GM12878 (cell line): ENCODE measurements at regions not wholly inside any gene's neighbourhood (a gene's known extent, or its start where the extent isn't known, plus 50 kb on each side); places are given as distances from the start of the nearest gene placed in this dataset.

Source experiments
- ATAC-seq: fragments of 200-7000 bp; cut with Tn5 transposase; 3 replicates; pipeline ENCODE4 v1.9.1; 2020; ENCODE audit warnings: mild to moderate bottlenecking, moderate library complexity
- BruUV-seq: library from RNA; stranded (reverse); fragments of 400-500 nt; replicated peaks from 2 replicates; lab custom pipeline; 2021; lab: Mats Ljungman, UMichigan
- CTCF ChIA-PET: fragments of 300-600 bp; sonication (Branson Sonifier 250); formaldehyde crosslinking; extraction: SDS; loops from one replicate; lab custom pipeline; 2021; ENCODE audit warnings: inconsistent platforms; lab: Yijun Ruan, JAX
- POLR2A ChIA-PET: fragments of 350-600 bp; formaldehyde crosslinking; extraction: SDS; loops from one replicate; lab custom pipeline; 2021; ENCODE audit warnings: inconsistent platforms; lab: Charles Lee
- RAD21 ChIA-PET: fragments of 300-600 bp; sonication (Branson Sonifier 250); formaldehyde crosslinking; loops from one replicate; lab custom pipeline; 2023; ENCODE audit warnings: antibody characterized with exemption; ENCODE audit not compliant: unreplicated experiment; lab: Charles Lee
- SMC1A ChIA-PET: fragments of 300-600 bp; sonication (Branson Sonifier 250); formaldehyde crosslinking; loops from one replicate; lab custom pipeline; 2023; ENCODE audit not compliant: unreplicated experiment, uncharacterized antibody; lab: Charles Lee
- DNase-seq: peaks from one replicate; pipeline ENCODE4 v3.0.0-alpha.2; 2011; ENCODE audit warnings: low read depth, low spot score
- FAIRE-seq: peaks from 3 replicates; lab custom pipeline; 2011; peaks lifted over from hg19 to GRCh38; lab: Jason Lieb, UNC
- H2AFZ ChIP-seq: 2 replicates; pipeline ENCODE4 v1.6.0; 2011; ENCODE audit warnings: low read depth, low read length, control low read depth; ENCODE audit not compliant: control insufficient read depth
- H3K27ac ChIP-seq: 2 replicates; pipeline ENCODE4 v1.5.1; 2011; ENCODE audit warnings: control low read depth; ENCODE audit not compliant: control insufficient read depth, insufficient read depth
- H3K27me3 ChIP-seq, 2 experiments: replicated peaks in 1 of 2; 2 replicates each; pipeline versions ENCODE4 v1.6.0 to v1.6.1; 2011; ENCODE audit warnings: low read length in 1 of 2; ENCODE audit not compliant: control insufficient read depth in 2 of 2, insufficient read depth in 2 of 2
- H3K36me3 ChIP-seq, 2 experiments: 2 replicates each; pipeline ENCODE4 v1.5.1; 2011; ENCODE audit warnings: low read length in 1 of 2; ENCODE audit not compliant: control insufficient read depth in 2 of 2, insufficient read depth in 2 of 2
- H3K4me1 ChIP-seq: 2 replicates; pipeline ENCODE4 v1.6.1; 2011; ENCODE audit warnings: mild to moderate bottlenecking, low read length, moderate library complexity, mixed read lengths; ENCODE audit not compliant: control insufficient read depth, insufficient read depth
- H3K4me2 ChIP-seq: 2 replicates; pipeline ENCODE4 v1.6.0; 2011; ENCODE audit warnings: control low read depth; ENCODE audit not compliant: control insufficient read depth, insufficient read depth
- H3K4me3 ChIP-seq: fragments of 200-600 bp; sonication (generic); 2 replicates; pipeline ENCODE4 v1.5.1; 2016
- H3K79me2 ChIP-seq: 2 replicates; pipeline ENCODE4 v1.6.0; 2011; ENCODE audit warnings: low read length; ENCODE audit not compliant: control insufficient read depth, insufficient read depth
- H3K9ac ChIP-seq: 2 replicates; pipeline ENCODE4 v1.8.0; 2011; ENCODE audit warnings: low read length, control low read depth, mixed read lengths; ENCODE audit not compliant: control insufficient read depth, insufficient read depth
- H3K9me3 ChIP-seq: replicated peaks from 3 replicates; pipeline ENCODE4 v1.5.1; 2011; ENCODE audit warnings: mild to moderate bottlenecking, low read length; ENCODE audit not compliant: control insufficient read depth, insufficient read depth
- H4K20me1 ChIP-seq: 2 replicates; pipeline ENCODE4 v1.6.0; 2011; ENCODE audit not compliant: control insufficient read depth, insufficient read depth
- EZH2 ChIP-seq: IDR thresholded peaks from 2 replicates; pipeline ENCODE4 v1.6.1; 2012; ENCODE audit warnings: low read depth, mild to moderate bottlenecking, control low read depth, inconsistent platforms, low read length, borderline replicate concordance; ENCODE audit not compliant: control insufficient read depth
- IKZF1 ChIP-seq: fragments of 450-650 bp; conservative IDR thresholded peaks from 2 replicates; pipeline ENCODE4 v1.6.1; 2017; ENCODE audit warnings: antibody characterized with exemption, mild to moderate bottlenecking
- KLF5 ChIP-seq: fragments of 450-650 bp; IDR thresholded peaks from 2 replicates; pipeline ENCODE4 v1.6.1; 2014; ENCODE audit warnings: mild to moderate bottlenecking; ENCODE audit not compliant: partially characterized antibody
- NFIC ChIP-seq: IDR thresholded peaks from 2 replicates; pipeline ENCODE4 v1.6.1; 2012; ENCODE audit warnings: low read depth, mild to moderate bottlenecking, inconsistent platforms, low read length, moderate library complexity
- SIX5 ChIP-seq: IDR thresholded peaks from 2 replicates; pipeline ENCODE4 v1.6.1; 2011; ENCODE audit warnings: mild to moderate bottlenecking, low read depth, low read length, moderate library complexity; ENCODE audit not compliant: severe bottlenecking
- WRNIP1 ChIP-seq: IDR thresholded peaks from 2 replicates; pipeline ENCODE4 v1.6.1; 2011; ENCODE audit warnings: low read depth, low read length, improper control_type of control experiment, borderline replicate concordance
- WGBS: methylation state at CpG from one replicate; pipeline ENCODE4 v1.1.6; 2016; ENCODE audit warnings: low lambda C conversion rate; ENCODE audit not compliant: insufficient replicate concordance, insufficient coverage; ENCODE audit errors: missing lambda C conversion rate; 5-methylcytosine and 5-hydroxymethylcytosine counted together
- in situ Hi-C: fragments of 300-500 bp; cut with MboI; formaldehyde crosslinking; loops from 9 replicates; pipeline ENCODE4 v1.14.3; 2018; ENCODE audit warnings: mixed read lengths
- intact Hi-C: fragments of 100-400 bp; cut with micrococcal nuclease; formaldehyde crosslinking; loops from one replicate; pipeline ENCODE4 v1.14.2; 2022; ENCODE audit not compliant: unreplicated experiment
- TF ChIP-seq, protein P1 (sequence below): fragments of 450-650 bp; IDR thresholded peaks from 2 replicates; pipeline ENCODE4 v1.6.1; 2016; ENCODE audit warnings: mild to moderate bottlenecking
- TF ChIP-seq, protein P2 (sequence below): IDR thresholded peaks from 2 replicates; pipeline ENCODE4 v1.6.1; 2012; ENCODE audit warnings: low read depth, low read length, improper control_type of control experiment
- TF ChIP-seq, protein P3 (sequence below): fragments of 450-650 bp; IDR thresholded peaks from 2 replicates; pipeline ENCODE4 v1.6.1; 2017; ENCODE audit warnings: borderline replicate concordance

DNA sequence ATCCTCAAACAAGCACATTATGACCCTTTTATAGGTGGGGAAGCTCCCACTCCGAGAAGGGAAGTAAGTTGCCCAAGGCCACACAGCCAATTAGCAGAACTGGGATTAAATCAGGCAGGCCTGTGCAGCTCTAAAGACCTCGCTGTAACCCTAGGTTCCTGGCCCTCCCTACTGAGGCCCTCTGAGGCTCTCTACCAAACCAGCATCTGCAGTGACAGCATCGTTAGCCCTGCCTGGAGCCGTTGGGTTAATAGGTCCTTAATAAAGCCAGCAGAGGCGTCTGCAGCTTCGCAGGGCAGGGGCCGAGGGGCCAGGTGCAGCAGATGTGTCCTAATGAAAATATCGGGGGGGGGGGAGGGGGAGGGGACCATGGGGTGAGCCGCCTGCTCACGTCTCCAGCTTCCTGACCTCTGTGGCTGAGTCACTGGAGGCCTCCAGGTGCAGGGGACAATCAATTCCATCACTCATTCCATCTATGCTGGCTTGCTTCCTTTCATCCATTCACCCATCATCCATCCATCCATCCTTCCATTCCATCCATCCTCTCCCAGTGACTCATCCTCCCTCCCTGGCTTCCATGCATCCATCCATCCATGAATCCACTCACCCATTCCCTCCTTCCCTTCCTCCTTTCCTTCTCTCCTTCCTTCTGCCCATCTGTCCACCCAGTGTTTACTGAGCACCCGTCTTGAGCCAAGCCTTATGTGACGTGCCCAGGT, 203.9 kb downstream of the C9orf50 start:
- no peak overlapping the region for H3K4me2 ChIP-seq
- no peaks in the 10 kb centered on the region for H3K79me2 ChIP-seq
- POLR2A ChIA-PET = interaction anchor here (2.5 kb wide), 1 partner anchor 43 kb away, joined by 6 read pairs; no protein-coding TSS in a partner anchor
- no TSS peak for BruUV-seq
- no peaks in the 10 kb centered on the region; the same call in 2 of the 3 replicates for H3K9me3 ChIP-seq
- CTCF ChIA-PET = interaction anchor here (1.1 kb wide), 1 partner anchor 208 kb away, joined by 3 read pairs; no protein-coding TSS in a partner anchor
- DNase-seq (no peak), ATAC-seq (no peak), FAIRE-seq (no peak)
- WGBS = 37% methylated on average over 6 of the region's 12 CpGs
- H3K27ac ChIP-seq = no peak overlapping the region
- H3K4me1 ChIP-seq = peaks cover 12% of the 10 kb centered on the region
- H3K9ac ChIP-seq = no peak overlapping the region
- TF ChIP-seq, protein P1, sequence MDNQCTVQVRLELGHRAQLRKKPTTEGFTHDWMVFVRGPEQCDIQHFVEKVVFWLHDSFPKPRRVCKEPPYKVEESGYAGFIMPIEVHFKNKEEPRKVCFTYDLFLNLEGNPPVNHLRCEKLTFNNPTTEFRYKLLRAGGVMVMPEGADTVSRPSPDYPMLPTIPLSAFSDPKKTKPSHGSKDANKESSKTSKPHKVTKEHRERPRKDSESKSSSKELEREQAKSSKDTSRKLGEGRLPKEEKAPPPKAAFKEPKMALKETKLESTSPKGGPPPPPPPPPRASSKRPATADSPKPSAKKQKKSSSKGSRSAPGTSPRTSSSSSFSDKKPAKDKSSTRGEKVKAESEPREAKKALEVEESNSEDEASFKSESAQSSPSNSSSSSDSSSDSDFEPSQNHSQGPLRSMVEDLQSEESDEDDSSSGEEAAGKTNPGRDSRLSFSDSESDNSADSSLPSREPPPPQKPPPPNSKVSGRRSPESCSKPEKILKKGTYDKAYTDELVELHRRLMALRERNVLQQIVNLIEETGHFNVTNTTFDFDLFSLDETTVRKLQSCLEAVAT = no peak
- TF ChIP-seq WRNIP1 (no peak), SIX5 (no peak), IKZF1 (no peak), NFIC (no peak), EZH2 (no peak), KLF5 (no peak)
- TF ChIP-seq, protein P2, sequence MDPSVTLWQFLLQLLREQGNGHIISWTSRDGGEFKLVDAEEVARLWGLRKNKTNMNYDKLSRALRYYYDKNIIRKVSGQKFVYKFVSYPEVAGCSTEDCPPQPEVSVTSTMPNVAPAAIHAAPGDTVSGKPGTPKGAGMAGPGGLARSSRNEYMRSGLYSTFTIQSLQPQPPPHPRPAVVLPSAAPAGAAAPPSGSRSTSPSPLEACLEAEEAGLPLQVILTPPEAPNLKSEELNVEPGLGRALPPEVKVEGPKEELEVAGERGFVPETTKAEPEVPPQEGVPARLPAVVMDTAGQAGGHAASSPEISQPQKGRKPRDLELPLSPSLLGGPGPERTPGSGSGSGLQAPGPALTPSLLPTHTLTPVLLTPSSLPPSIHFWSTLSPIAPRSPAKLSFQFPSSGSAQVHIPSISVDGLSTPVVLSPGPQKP = no peak
- TF ChIP-seq, protein P3, sequence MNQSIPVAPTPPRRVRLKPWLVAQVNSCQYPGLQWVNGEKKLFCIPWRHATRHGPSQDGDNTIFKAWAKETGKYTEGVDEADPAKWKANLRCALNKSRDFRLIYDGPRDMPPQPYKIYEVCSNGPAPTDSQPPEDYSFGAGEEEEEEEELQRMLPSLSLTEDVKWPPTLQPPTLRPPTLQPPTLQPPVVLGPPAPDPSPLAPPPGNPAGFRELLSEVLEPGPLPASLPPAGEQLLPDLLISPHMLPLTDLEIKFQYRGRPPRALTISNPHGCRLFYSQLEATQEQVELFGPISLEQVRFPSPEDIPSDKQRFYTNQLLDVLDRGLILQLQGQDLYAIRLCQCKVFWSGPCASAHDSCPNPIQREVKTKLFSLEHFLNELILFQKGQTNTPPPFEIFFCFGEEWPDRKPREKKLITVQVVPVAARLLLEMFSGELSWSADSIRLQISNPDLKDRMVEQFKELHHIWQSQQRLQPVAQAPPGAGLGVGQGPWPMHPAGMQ = no peak
- no peak overlapping the region for H3K4me3 ChIP-seq
- intact Hi-C loops = no loop called here
- SMC1A ChIA-PET = no interaction called here
- H3K27me3 ChIP-seq = no peaks in the 10 kb centered on the region
- H2AFZ ChIP-seq = no peak overlapping the region
- in situ Hi-C loops = no loop called here
- no peaks in the 10 kb centered on the region for H3K36me3 ChIP-seq
- H4K20me1 ChIP-seq = no peaks in the 10 kb centered on the region
- RAD21 ChIA-PET = no interaction called here
